ENCODE measurements at regions not wholly inside any gene's neighbourhood (a gene's known extent, or its start where the extent isn't known, plus 50 kb on each side); places are given as distances from the start of the nearest gene placed in this dataset.

GRCh38 chr2:205889114-205889513 lies 196.9 kb downstream of the INO80D start:
- TF ChIP-seq HDGF (IDR thresholded peaks at IDR 0.05; ENCODE audit: borderline replicate concordance) (no peak), ELF4 (IDR thresholded peaks at IDR 0.05) (no peak), FOXM1 (IDR thresholded peaks at IDR 0.05; ENCODE audit: borderline replicate concordance) (no peak), BHLHE40 (IDR thresholded peaks at IDR 0.05; ENCODE audit: borderline replicate concordance) (no peak)
